Thymus (tissue), 11 donors: ENCODE measurements at regions not wholly inside any gene's neighbourhood (a gene's known extent, or its start where the extent isn't known, plus 50 kb on each side); places are given as distances from the start of the nearest gene placed in this dataset.
A peak's percentile ranks its signal among the peaks of the same experiment; 100 is the strongest.

Source experiments
- DNase-seq, 9 donors: peaks; one replicate each; pipeline ENCODE4 v3.0.0-alpha.2; 2013; ENCODE audit warnings: low spot score in 9 of 9, low read depth in 6 of 9, missing footprints in 1 of 9
- H3K27ac ChIP-seq, 2 donors: one replicate each; pipeline ENCODE4 v1.5.1; 2013; ENCODE audit warnings: control low read depth in 1 of 2, low read depth in 1 of 2, low read length in 1 of 2, mild to moderate bottlenecking in 1 of 2, moderate library complexity in 1 of 2
- H3K27me3 ChIP-seq, 2 donors: one replicate each; pipeline ENCODE4 v1.5.1; 2013; ENCODE audit warnings: low read length in 1 of 2; ENCODE audit not compliant: control insufficient read depth in 2 of 2, insufficient read depth in 1 of 2
- H3K36me3 ChIP-seq, 2 donors: one replicate each; pipeline ENCODE4 v1.5.1; 2013; ENCODE audit warnings: low read length in 1 of 2, mild to moderate bottlenecking in 1 of 2, moderate library complexity in 1 of 2; ENCODE audit not compliant: control insufficient read depth in 2 of 2, insufficient read depth in 2 of 2
- H3K4me1 ChIP-seq, 2 donors: one replicate each; pipeline ENCODE4 v1.5.1; 2013; ENCODE audit warnings: low read length in 2 of 2; ENCODE audit not compliant: control insufficient read depth in 2 of 2, insufficient read depth in 2 of 2
- H3K4me3 ChIP-seq, 2 donors: one replicate each; pipeline ENCODE4 v1.5.1; 2013; ENCODE audit warnings: low read length in 2 of 2, control low read depth in 1 of 2, mild to moderate bottlenecking in 1 of 2
- H3K9me3 ChIP-seq, 2 donors: one replicate each; pipeline ENCODE4 v1.5.1; 2013; ENCODE audit warnings: low read length in 1 of 2, mild to moderate bottlenecking in 1 of 2; ENCODE audit not compliant: control insufficient read depth in 2 of 2, insufficient read depth in 1 of 2
- WGBS: extraction: QIAGEN DNeasy Blood & Tissue Kit; methylation state at CpG from one replicate; pipeline ENCODE4 v1.1.7; 2013; 5-methylcytosine and 5-hydroxymethylcytosine counted together
- donor health status: healthy.

DNA sequence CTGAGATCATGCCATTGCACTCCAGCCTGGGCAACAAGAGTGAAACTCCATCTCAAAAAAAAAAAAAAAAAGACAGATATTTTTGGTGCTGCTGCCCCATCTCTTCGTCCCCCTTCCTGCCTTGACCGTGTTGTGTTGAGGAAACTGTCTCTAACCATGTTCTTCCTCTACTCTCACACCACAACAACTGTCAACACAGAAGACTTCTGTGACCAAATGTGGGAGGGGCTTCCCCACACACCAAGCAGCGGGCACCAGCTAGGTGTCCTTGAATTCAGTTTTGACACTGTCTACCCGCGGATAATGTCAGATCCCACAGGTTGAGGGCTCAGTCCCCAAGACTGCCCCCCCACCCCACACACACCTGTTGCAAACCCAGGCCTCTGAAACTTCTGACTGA is 104.7 kb upstream of the BCOR start:
- DNase-seq = peak in 3 of 9 donors; percentile 21 to 61 (median 31)
- Histone ChIP-seq H3K36me3 (no peaks in the 10 kb centered on the region), H3K9me3 (peaks cover 0 to 6% of the 10 kb centered on the region in 2 donors), H3K27me3 (no peaks in the 10 kb centered on the region), H3K27ac (no peak overlapping the region), H3K4me3 (no peak overlapping the region), H3K4me1 (peaks cover 7 to 13% of the 10 kb centered on the region in 2 donors)
- WGBS = 1% methylated on average over 5 of the region's 5 CpGs

DNA sequence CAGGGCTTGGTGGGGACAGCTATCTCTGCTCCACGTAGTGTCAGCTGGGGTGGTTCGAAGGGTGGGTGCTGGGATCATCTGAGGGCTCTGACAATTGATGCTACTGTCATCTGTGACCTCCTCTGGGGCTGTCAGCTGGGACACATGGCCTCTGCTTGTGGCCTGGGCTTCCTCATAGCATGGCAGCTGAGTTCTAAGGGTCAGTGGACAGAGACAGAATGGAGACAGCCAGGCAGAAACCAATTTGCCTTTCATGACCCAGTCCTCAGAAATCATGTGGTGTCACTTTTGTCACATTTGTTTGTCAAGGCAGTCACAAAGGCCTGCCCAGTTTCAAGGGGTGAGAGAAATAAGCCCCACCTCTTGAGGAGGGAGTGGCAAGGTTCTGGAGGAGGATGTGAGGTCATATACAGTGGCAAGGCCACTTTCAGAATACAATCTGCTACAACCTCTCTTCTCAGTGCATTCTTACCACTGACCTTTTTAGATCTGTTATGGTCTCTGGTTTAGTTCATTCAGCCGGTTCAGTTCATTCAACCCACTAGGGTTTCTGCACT is 103.6 kb upstream of the BCOR start:
- H3K36me3 ChIP-seq = no peaks in the 10 kb centered on the region
- 85% methylated on average over 3 of the region's 3 CpGs for WGBS
- H3K27ac ChIP-seq = no peak overlapping the region
- H3K27me3 ChIP-seq = no peaks in the 10 kb centered on the region
- peaks cover 7 to 13% of the 10 kb centered on the region in 2 donors for H3K4me1 ChIP-seq
- no peak overlapping the region for H3K4me3 ChIP-seq
- peaks cover 0 to 6% of the 10 kb centered on the region in 2 donors for H3K9me3 ChIP-seq
- peak in 2 of 9 donors; percentile 18 to 47 for DNase-seq

DNA sequence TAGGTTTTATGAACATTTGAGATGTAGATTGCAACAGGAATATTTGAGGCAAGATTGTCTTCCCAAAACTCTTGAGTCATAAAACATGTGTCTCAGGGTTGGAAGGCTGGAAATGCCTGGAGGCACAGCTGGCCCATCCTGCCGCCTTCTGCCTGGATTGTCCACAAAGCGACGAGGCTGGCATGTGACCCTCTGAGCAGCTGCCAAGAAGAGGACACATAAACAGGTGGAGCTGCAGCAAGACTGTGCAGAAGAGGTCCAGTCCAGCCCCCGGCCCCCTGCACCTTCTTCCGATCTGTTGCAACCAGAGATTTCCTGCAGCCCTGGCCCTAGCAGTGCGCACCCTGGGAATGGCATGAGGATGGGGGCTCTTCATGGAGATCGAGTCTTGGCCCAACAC is 101.9 kb upstream of the BCOR start:
- 97% methylated on average over 7 of the region's 7 CpGs for WGBS
- no peak for DNase-seq
- H3K27me3 ChIP-seq = no peaks in the 10 kb centered on the region
- no peak overlapping the region for H3K27ac ChIP-seq
- H3K9me3 ChIP-seq = no peaks in the 10 kb centered on the region
- no peak overlapping the region for H3K4me3 ChIP-seq
- H3K4me1 ChIP-seq = peaks cover 7 to 13% of the 10 kb centered on the region in 2 donors
- no peaks in the 10 kb centered on the region for H3K36me3 ChIP-seq

- Histone ChIP-seq H3K9me3 (no peaks in the 10 kb centered on the region), H3K4me3 (no peak overlapping the region), H3K4me1 (peaks cover 0 to 7% of the 10 kb centered on the region in 2 donors), H3K36me3 (no peaks in the 10 kb centered on the region), H3K27ac (no peak overlapping the region), H3K27me3 (no peaks in the 10 kb centered on the region)
- WGBS = 98% methylated on average over 6 of the region's 6 CpGs
- no peak for DNase-seq
Observed at GRCh38 chrX:40197071-40197470, 99.3 kb upstream of the BCOR start.

- H3K4me3 ChIP-seq = no peak overlapping the region
- H3K4me1 ChIP-seq = peaks cover 0 to 3% of the 10 kb centered on the region in 2 donors
- H3K27me3 ChIP-seq = no peaks in the 10 kb centered on the region
- no peak for DNase-seq
- 100% methylated on average over 1 of the region's 1 CpG for WGBS
- H3K27ac ChIP-seq = no peak overlapping the region
- H3K9me3 ChIP-seq = no peaks in the 10 kb centered on the region
- no peaks in the 10 kb centered on the region for H3K36me3 ChIP-seq
Observed at GRCh38 chrX:40195368-40195767, 97.6 kb upstream of the BCOR start.

- Histone ChIP-seq H3K4me1 (peaks cover 0 to 3% of the 10 kb centered on the region in 2 donors), H3K36me3 (no peaks in the 10 kb centered on the region), H3K4me3 (no peak overlapping the region), H3K9me3 (no peaks in the 10 kb centered on the region), H3K27me3 (no peaks in the 10 kb centered on the region), H3K27ac (no peak overlapping the region)
- WGBS = 53% methylated on average over 1 of the region's 1 CpG
- DNase-seq = no peak
Observed at GRCh38 chrX:40192196-40192595, 94.4 kb upstream of the BCOR start.

DNA sequence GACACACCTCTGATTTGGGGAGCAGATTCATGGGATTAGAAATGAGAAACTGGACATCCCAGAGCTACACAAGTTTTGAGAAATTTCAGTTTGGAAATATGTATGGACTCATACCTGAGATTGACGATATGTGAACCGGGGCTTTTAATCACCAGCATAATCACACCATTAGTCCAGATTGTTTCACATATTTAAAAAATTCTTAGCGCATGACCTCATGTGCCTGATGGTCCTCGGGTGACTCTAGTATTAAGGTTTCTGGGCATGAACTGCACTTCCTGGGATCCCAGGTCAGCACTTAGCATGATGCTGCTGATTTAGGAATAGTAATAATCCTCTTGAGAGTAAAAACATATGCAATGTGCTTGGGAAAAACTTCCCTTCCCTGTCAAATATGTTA is 91.9 kb upstream of the BCOR start:
- Histone ChIP-seq H3K9me3 (peaks cover 0 to 8% of the 10 kb centered on the region in 2 donors), H3K27me3 (no peaks in the 10 kb centered on the region), H3K27ac (no peak overlapping the region), H3K4me3 (no peak overlapping the region), H3K4me1 (peaks cover 0 to 3% of the 10 kb centered on the region in 2 donors), H3K36me3 (no peaks in the 10 kb centered on the region)
- WGBS = 95% methylated on average over 4 of the region's 4 CpGs
- no peak for DNase-seq

DNA sequence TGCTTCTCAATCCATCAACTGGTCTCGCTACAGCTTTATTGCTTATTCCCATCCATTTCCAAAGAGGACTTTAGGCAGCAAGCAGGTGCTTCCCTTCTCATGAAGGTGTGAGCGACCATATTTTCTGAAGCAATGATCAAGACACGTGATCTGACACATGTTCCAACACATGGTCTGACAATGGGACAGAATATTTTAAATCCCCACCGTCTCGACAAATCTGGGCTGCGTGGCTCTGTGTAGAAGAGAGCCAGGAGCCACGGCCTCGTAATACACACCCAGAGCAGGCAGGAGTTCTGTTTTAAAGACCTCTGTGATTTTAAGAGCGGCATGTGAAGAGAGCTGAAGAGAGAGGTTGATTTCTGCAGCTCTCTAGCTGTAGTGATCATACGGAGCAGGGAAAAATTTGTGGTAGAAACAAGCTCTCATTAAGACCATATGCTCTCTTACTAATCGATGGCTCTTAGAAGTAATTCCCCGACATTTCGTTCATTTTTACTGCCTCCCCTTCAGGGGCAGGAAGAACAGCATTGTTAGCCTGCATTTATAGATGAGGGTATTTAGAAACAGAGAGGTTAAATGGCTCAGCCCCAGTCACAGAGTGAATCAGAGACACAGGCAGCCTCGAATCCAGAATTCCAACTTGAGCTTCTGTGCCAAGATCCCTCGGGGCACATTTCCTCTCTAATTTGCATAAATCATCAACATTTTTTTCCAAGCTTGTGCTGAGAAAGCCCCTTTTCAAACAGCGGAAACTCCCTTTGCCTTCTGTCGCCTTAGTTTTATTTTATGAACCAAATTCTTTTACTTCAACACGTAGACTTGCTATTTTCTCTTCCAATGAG is 91.0 kb upstream of the BCOR start:
- Histone ChIP-seq H3K4me1 (peaks cover 0 to 3% of the 10 kb centered on the region in 2 donors), H3K4me3 (no peak overlapping the region), H3K27ac (no peak overlapping the region), H3K36me3 (no peaks in the 10 kb centered on the region), H3K27me3 (no peaks in the 10 kb centered on the region), H3K9me3 (peaks cover 0 to 8% of the 10 kb centered on the region in 2 donors)
- no peak for DNase-seq
- 96% methylated on average over 18 of the region's 18 CpGs for whole genome bisulfite sequencing

- WGBS = over 99% methylated on average over 4 of the region's 4 CpGs
- no peak overlapping the region for H3K4me3 ChIP-seq
Observed at GRCh38 chrX:40184968-40185367, 87.2 kb upstream of the BCOR start.

More at GRCh38 chrX:40184968-40185367, 87.2 kb upstream of the BCOR start:
- no peak overlapping the region for H3K27ac ChIP-seq
- DNase-seq = no peak
- peaks cover 0 to 8% of the 10 kb centered on the region in 2 donors for H3K9me3 ChIP-seq
- no peaks in the 10 kb centered on the region for H3K36me3 ChIP-seq
- H3K27me3 ChIP-seq = no peaks in the 10 kb centered on the region
- peaks cover 0 to 5% of the 10 kb centered on the region in 2 donors for H3K4me1 ChIP-seq
